ENCODE measurements at regions not wholly inside any gene's neighbourhood (a gene's known extent, or its start where the extent isn't known, plus 50 kb on each side); places are given as distances from the start of the nearest gene placed in this dataset.

- no peak for TF ChIP-seq CTCF (conservative IDR thresholded peaks at IDR 0.05 in 1 of 2, IDR thresholded peaks at IDR 0.05 in 1 of 2; ENCODE audit: extremely low read depth in 1 of 2, insufficient read depth in 1 of 2, low read depth in 1 of 2, low read length in 2 of 2)
- no peak for TF ChIP-seq EZH2 (IDR thresholded peaks at IDR 0.05; ENCODE audit: borderline replicate concordance, low read length)
Measured at GRCh38 chr4:123921339-123921738, 524.7 kb downstream of the SPRY1 start.
